Testis (tissue), 2 donors: ENCODE measurements at regions not wholly inside any gene's neighbourhood (a gene's known extent, or its start where the extent isn't known, plus 50 kb on each side); places are given as distances from the start of the nearest gene placed in this dataset.

ENCODE experiments used
- POLR2A ChIP-seq: fragments of 450-650 bp; IDR thresholded peaks from one replicate; pipeline ENCODE4 v1.6.1; 2017; ENCODE audit warnings: antibody characterized with exemption, mild to moderate bottlenecking, moderate library complexity
- TF ChIP-seq, protein P1 (sequence below), 3 experiments: fragments of 450-650 bp in 2 of 3; fragments of 200-600 bp in 1 of 3; sonication (generic) in 1 of 3; IDR thresholded peaks; one replicate each; pipeline ENCODE4 v1.5.1; 2016 to 2019; ENCODE audit warnings: antibody characterized with exemption in 3 of 3, mild to moderate bottlenecking in 2 of 3, moderate library complexity in 1 of 3

DNA sequence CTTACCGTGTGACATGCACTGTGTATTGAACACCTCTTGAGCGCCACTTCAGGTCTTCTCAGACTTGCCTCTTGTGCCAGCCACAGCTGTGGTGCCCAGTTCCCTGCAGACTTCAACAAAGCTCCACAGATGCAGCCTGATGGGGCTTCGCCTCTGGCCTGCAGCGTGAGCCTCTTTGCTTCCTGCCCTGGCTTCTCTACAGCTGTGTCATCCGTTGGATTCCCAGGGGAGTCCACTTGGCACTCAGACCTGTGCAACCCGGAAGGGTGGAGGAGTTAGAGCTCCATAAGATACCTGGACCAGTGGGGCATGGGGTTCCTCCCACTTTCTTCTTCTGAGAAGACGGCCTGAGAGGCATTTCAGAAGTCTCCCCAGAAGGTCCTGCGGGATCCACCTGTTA is 57.7 kb upstream of the BNIP2 start:
- TF ChIP-seq, protein P1, sequence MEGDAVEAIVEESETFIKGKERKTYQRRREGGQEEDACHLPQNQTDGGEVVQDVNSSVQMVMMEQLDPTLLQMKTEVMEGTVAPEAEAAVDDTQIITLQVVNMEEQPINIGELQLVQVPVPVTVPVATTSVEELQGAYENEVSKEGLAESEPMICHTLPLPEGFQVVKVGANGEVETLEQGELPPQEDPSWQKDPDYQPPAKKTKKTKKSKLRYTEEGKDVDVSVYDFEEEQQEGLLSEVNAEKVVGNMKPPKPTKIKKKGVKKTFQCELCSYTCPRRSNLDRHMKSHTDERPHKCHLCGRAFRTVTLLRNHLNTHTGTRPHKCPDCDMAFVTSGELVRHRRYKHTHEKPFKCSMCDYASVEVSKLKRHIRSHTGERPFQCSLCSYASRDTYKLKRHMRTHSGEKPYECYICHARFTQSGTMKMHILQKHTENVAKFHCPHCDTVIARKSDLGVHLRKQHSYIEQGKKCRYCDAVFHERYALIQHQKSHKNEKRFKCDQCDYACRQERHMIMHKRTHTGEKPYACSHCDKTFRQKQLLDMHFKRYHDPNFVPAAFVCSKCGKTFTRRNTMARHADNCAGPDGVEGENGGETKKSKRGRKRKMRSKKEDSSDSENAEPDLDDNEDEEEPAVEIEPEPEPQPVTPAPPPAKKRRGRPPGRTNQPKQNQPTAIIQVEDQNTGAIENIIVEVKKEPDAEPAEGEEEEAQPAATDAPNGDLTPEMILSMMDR (IDR thresholded peaks at IDR 0.05): no peak
- TF ChIP-seq POLR2A: no peak
